Retinal pigment epithelial cell (primary cell): ENCODE measurements at regions not wholly inside any gene's neighbourhood (a gene's known extent, or its start where the extent isn't known, plus 50 kb on each side); places are given as distances from the start of the nearest gene placed in this dataset.

ENCODE experiments used
- DNase-seq: peaks from one replicate; pipeline ENCODE4 v3.0.0-alpha.2; 2010; ENCODE audit warnings: low read depth
- H3K4me3 ChIP-seq: 2 replicates; pipeline ENCODE4 v1.5.1; 2011; ENCODE audit warnings: mild to moderate bottlenecking, low read length, control low read depth, moderate library complexity
- CTCF ChIP-seq: conservative IDR thresholded peaks from 2 replicates; pipeline ENCODE4 v1.5.1; 2011; ENCODE audit warnings: low read depth, low read length, control low read depth, inconsistent platforms

DNA sequence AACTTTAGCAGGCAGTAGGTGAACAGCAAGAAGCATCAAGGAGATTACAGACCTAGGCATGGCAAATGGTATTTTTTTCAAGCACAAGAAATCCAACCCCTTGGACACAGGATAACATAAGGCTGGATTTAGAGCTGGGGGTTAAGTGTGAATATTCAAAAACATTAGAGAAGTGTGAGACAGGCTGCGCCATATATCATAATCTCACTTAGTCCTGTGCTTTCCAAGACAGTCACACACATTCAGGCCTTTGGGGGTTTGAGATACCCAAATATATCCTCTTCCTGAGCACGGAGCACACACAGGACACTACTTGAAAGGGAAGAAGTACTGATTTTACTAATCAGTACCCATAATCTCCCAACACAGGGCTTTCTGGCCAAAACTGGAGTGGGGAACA lies 83.0 kb upstream of the CLDN18 start:
- no peak for DNase-seq
- no peak for TF ChIP-seq CTCF
- H3K4me3 ChIP-seq = no peak overlapping the region

DNA sequence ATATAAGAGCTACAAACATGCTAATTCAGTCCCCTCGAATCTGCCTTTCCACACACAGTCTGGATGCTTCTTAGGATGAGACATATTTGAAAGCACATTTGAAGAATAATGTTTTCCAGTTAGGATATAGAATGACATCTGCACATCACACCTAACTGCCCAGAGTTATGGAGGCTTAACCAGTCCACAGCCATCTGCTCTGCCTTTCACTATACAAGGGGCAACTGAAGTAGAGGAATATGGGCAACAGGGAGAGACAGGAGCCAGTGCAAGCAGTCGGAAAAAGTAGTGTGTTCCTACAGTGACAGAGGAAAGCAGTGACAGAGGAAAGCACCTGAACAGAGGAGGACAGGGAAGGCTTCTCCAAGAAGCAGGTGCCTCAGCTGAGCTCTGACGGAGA lies 79.0 kb upstream of the CLDN18 start:
- DNase-seq = no peak
- TF ChIP-seq CTCF = no peak

DNA sequence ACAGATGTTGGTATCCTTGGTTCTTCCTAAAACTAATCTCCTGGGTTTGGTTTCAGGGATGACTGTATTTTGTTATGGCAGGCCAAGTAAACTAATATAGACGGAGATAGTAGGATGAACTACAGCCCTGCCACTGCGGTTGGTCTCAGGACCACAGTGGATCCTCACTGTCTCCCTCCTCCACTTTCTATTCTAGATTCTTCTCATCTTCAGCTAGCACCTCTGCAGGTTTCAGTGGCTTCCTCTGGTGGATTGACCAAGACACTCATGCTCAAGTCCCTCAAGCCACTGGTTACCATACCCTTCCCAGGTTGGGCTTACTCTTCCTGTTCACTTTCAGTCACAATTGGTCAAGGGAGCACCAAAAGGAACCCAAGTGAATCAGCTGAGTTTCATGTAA lies 71.1 kb upstream of the CLDN18 start:
- no peak for TF ChIP-seq CTCF
- no peak overlapping the region for H3K4me3 ChIP-seq
- DNase-seq = no peak

More for the DNA sequence above, 79.0 kb upstream of the CLDN18 start:
- no peak overlapping the region for H3K4me3 ChIP-seq

GRCh38 chr3:137944593-137944992 lies 65.4 kb upstream of the CLDN18 start:
- no peak for DNase-seq
- TF ChIP-seq CTCF = no peak
- H3K4me3 ChIP-seq = no peak overlapping the region

- no peak overlapping the region for H3K4me3 ChIP-seq
- DNase-seq = peak; percentile 29
- peak; percentile 72 for TF ChIP-seq CTCF
These were observed 63.5 kb upstream of the CLDN18 start for GRCh38 chr3:137946356-137946973.

GRCh38 chr3:137947117-137947516 lies 62.8 kb upstream of the CLDN18 start:
- no peak for DNase-seq
- TF ChIP-seq CTCF = no peak
- no peak overlapping the region for H3K4me3 ChIP-seq

- no peak overlapping the region for H3K4me3 ChIP-seq
- TF ChIP-seq CTCF = no peak
- no peak for DNase-seq
These were observed 61.4 kb upstream of the CLDN18 start for GRCh38 chr3:137948400-137949072.
